ENCODE measurements at regions not wholly inside any gene's neighbourhood (a gene's known extent, or its start where the extent isn't known, plus 50 kb on each side); places are given as distances from the start of the nearest gene placed in this dataset.

DNA sequence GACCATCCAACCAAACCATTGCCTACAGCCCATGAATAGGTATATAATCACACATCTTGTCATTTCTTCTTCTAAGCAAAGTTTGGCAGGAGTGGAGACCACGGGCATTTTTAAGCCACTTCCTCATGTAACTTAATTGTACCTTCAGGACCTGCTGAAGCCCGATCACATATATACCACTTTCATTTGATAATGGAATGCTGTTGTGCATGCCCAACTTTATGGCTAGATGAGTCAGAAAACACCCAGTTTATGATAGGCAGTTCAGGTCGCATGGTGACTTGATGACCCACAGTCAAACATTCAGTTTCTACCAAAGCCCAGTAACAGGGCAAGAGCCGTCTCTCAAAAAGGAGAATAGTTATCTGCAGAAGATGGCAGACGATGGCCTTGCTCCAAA is 2295.0 kb upstream of the ACO1 start:
- no peak overlapping the region for H3K4me2 ChIP-seq (ENCODE audit: insufficient read depth, low read length)
- H4K20me1 ChIP-seq (replicated peaks; ENCODE audit: control insufficient read depth, extremely low read depth, insufficient read depth, low read length), result no peaks in the 10 kb centered on the region
- H3K79me2 ChIP-seq (ENCODE audit: control insufficient read depth, insufficient read depth, low read length), result no peaks in the 10 kb centered on the region
- peaks cover 2% of the 10 kb centered on the region for H3K9me3 ChIP-seq (replicated peaks; ENCODE audit: control insufficient read depth, insufficient read depth, low read length)
- intact Hi-C loops (cut with micrococcal nuclease) (no loop called here), dilution Hi-C loops (cut with MboI; ENCODE audit: extremely low pct_ligation_motif_present, low sequenced_read_pairs) (no loop called here)
- no peaks in the 10 kb centered on the region for H3K4me1 ChIP-seq (ENCODE audit: control insufficient read depth, extremely low read depth, insufficient read depth, low read length)
- POLR2A ChIA-PET, result no interaction called here
- H3K27ac ChIP-seq (ENCODE audit: insufficient read depth, low read depth, low read length), result no peak overlapping the region
- FAIRE-seq (no peak), DNase-seq (ENCODE audit: low read depth, low spot score) (no peak)
- no TSS peak for BruUV-seq (replicated peaks)
- TF ChIP-seq, protein P1, sequence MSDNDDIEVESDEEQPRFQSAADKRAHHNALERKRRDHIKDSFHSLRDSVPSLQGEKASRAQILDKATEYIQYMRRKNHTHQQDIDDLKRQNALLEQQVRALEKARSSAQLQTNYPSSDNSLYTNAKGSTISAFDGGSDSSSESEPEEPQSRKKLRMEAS (IDR thresholded peaks at IDR 0.05; ENCODE audit: insufficient read depth, insufficient read length), result no peak
- TF ChIP-seq MYC (IDR thresholded peaks at IDR 0.05; ENCODE audit: low read depth, low read length) (no peak), FOS (IDR thresholded peaks at IDR 0.05; ENCODE audit: borderline replicate concordance, insufficient read depth, low read length) (no peak), JUN (IDR thresholded peaks at IDR 0.05; ENCODE audit: borderline replicate concordance, insufficient read depth, insufficient read length, low read depth) (no peak), POLR2A (IDR thresholded peaks at IDR 0.05; ENCODE audit: low read depth, low read length) (no peak), EZH2 (IDR thresholded peaks at IDR 0.05; ENCODE audit: borderline replicate concordance, low read depth, low read length, severe bottlenecking) (no peak), POLR2AphosphoS5 (IDR thresholded peaks at IDR 0.05; ENCODE audit: insufficient read depth, low read depth, low read length) (no peak), GATA2 (IDR thresholded peaks at IDR 0.05; ENCODE audit: insufficient read depth, insufficient read length, low read depth, low read length) (no peak)
- TF ChIP-seq, protein P2, sequence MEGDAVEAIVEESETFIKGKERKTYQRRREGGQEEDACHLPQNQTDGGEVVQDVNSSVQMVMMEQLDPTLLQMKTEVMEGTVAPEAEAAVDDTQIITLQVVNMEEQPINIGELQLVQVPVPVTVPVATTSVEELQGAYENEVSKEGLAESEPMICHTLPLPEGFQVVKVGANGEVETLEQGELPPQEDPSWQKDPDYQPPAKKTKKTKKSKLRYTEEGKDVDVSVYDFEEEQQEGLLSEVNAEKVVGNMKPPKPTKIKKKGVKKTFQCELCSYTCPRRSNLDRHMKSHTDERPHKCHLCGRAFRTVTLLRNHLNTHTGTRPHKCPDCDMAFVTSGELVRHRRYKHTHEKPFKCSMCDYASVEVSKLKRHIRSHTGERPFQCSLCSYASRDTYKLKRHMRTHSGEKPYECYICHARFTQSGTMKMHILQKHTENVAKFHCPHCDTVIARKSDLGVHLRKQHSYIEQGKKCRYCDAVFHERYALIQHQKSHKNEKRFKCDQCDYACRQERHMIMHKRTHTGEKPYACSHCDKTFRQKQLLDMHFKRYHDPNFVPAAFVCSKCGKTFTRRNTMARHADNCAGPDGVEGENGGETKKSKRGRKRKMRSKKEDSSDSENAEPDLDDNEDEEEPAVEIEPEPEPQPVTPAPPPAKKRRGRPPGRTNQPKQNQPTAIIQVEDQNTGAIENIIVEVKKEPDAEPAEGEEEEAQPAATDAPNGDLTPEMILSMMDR (IDR thresholded peaks at IDR 0.05; ENCODE audit: extremely low read depth in 1 of 2, insufficient read depth in 1 of 2, low read depth in 1 of 2, low read length in 2 of 2), result no peak
- no peaks in the 10 kb centered on the region for H3K9me1 ChIP-seq (replicated peaks; ENCODE audit: control insufficient read depth, extremely low read depth, insufficient read depth, low read length)
- H3K27me3 ChIP-seq (ENCODE audit: control insufficient read depth in 2 of 2, insufficient read depth in 2 of 2, low read length in 2 of 2), result no peaks in the 10 kb centered on the region
- H3K9ac ChIP-seq (replicated peaks; ENCODE audit: extremely low read depth, insufficient read depth, low read length), result no peak overlapping the region
- CTCF ChIA-PET, result no interaction called here
- H2AFZ ChIP-seq (ENCODE audit: low read depth, low read length), result no peak overlapping the region
- no peak overlapping the region for H3K4me3 ChIP-seq (replicated peaks in 1 of 3; ENCODE audit: insufficient read depth in 1 of 3, low read depth in 1 of 3, low read length in 3 of 3)
- no peaks in the 10 kb centered on the region for H3K36me3 ChIP-seq (ENCODE audit: control insufficient read depth in 2 of 2, extremely low read depth in 1 of 2, insufficient read depth in 2 of 2, low read length in 2 of 2)
